Gastrocnemius medialis (tissue), 4 donors: ENCODE measurements at regions not wholly inside any gene's neighbourhood (a gene's known extent, or its start where the extent isn't known, plus 50 kb on each side); places are given as distances from the start of the nearest gene placed in this dataset.
A peak's percentile ranks its signal among the peaks of the same experiment; 100 is the strongest.

Source experiments
- ATAC-seq, 2 donors: fragments of 150-250 bp; one replicate each; pipeline ENCODE4 v1.9.1; 2016
- DNase-seq, 2 donors: peaks; one replicate each; pipeline ENCODE4 v3.0.0-alpha.2; 2019
- H3K27ac ChIP-seq, 4 donors: fragments of 200-600 bp; sonication (generic); 1 replicate in 1 of 4; 2 replicates in 3 of 4; pipeline ENCODE4 v1.5.1; 2016 to 2018; ENCODE audit warnings: mild to moderate bottlenecking in 2 of 4, moderate library complexity in 1 of 4
- H3K27me3 ChIP-seq, 3 donors: fragments of 200-600 bp; sonication (generic) in 2 of 3; 1 replicate in 1 of 3; 2 replicates in 2 of 3; pipeline versions ENCODE4 v1.5.1 to v1.6.0; 2016 to 2019; ENCODE audit warnings: mild to moderate bottlenecking in 1 of 3, moderate library complexity in 1 of 3
- H3K36me3 ChIP-seq, 2 donors: fragments of 200-600 bp; sonication (generic) in 1 of 2; one replicate each; pipeline ENCODE4 v1.5.1; 2017 to 2018
- H3K4me1 ChIP-seq, 2 donors: fragments of 200-600 bp; sonication (generic) in 1 of 2; one replicate each; pipeline ENCODE4 v1.5.1; 2016 to 2017; ENCODE audit warnings: mild to moderate bottlenecking in 2 of 2
- H3K4me3 ChIP-seq, 4 donors: fragments of 200-600 bp; sonication (generic) in 3 of 4; 1 replicate in 1 of 4; 2 replicates in 3 of 4; pipeline ENCODE4 v1.5.1; 2016 to 2019; ENCODE audit warnings: mild to moderate bottlenecking in 2 of 4
- H3K9me3 ChIP-seq, 3 donors: fragments of 200-600 bp; sonication (generic) in 2 of 3; 1 replicate in 1 of 3; 2 replicates in 2 of 3; pipeline ENCODE4 v1.5.1; 2016 to 2019
- CTCF ChIP-seq, 5 experiments: fragments of 450-650 bp in 3 of 5; fragments of 200-600 bp in 2 of 5; sonication (generic) in 2 of 5; IDR thresholded peaks in 4 of 5; conservative IDR thresholded peaks in 1 of 5; 1 replicate in 4 of 5; 2 replicates in 1 of 5; pipeline ENCODE4 v1.5.1; 2016 to 2019; ENCODE audit warnings: antibody characterized with exemption in 5 of 5, mild to moderate bottlenecking in 3 of 5, moderate library complexity in 3 of 5
- POLR2A ChIP-seq, 2 donors: fragments of 450-650 bp; IDR thresholded peaks; one replicate each; pipeline ENCODE4 v1.6.1; 2017; ENCODE audit warnings: antibody characterized with exemption in 2 of 2, mild to moderate bottlenecking in 2 of 2, moderate library complexity in 2 of 2
- in situ Hi-C, 4 donors: fragments of 200-750 bp; cut with MboI; loops; one replicate each; pipeline versions ENCODE4 v1.15.0 to v1.8.0; 2017; ENCODE audit warnings: low sequenced_read_pairs in 4 of 4
- intact Hi-C: fragments of 100-400 bp; cut with DNase I; formaldehyde crosslinking; loops from one replicate; pipeline ENCODE4 v1.15.1; 2023; ENCODE audit warnings: low total_unique reads

GRCh38 chr4:112895811-112896608 is 153.4 kb upstream of the ANK2 start:
- H3K36me3 ChIP-seq, result no peaks in the 10 kb centered on the region
- intact Hi-C loops (no loop called here), in situ Hi-C loops (no loop called here)
- peak overlapping the region in 1 of 4 donors; percentile 36 for H3K27ac ChIP-seq
- H3K4me1 ChIP-seq, result peaks cover 0 to 5% of the 10 kb centered on the region in 2 donors
- H3K4me3 ChIP-seq, result no peak overlapping the region
- DNase-seq (no peak), ATAC-seq (peak in 1 of 2 donors; percentile 18)
- no peaks in the 10 kb centered on the region for H3K27me3 ChIP-seq
- TF ChIP-seq POLR2A (IDR thresholded peaks at IDR 0.05) (no peak), CTCF (IDR thresholded peaks at IDR 0.05 in 4 of 5, conservative IDR thresholded peaks at IDR 0.05 in 1 of 5) (no peak)
- H3K9me3 ChIP-seq, result no peaks in the 10 kb centered on the region

GRCh38 chr4:112896609-112897190 is 152.8 kb upstream of the ANK2 start:
- no peak for DNase-seq
- no peak overlapping the region for H3K4me3 ChIP-seq
- peak overlapping the region in 1 of 4 donors; percentile 36 for H3K27ac ChIP-seq
- no peaks in the 10 kb centered on the region for H3K9me3 ChIP-seq
- H3K36me3 ChIP-seq, result no peaks in the 10 kb centered on the region
- intact Hi-C loops, result no loop called here
- H3K27me3 ChIP-seq, result no peaks in the 10 kb centered on the region
- in situ Hi-C loops, result no loop called here
- no peak for TF ChIP-seq CTCF (IDR thresholded peaks at IDR 0.05 in 4 of 5, conservative IDR thresholded peaks at IDR 0.05 in 1 of 5)
- H3K4me1 ChIP-seq, result peaks cover 0 to 5% of the 10 kb centered on the region in 2 donors
- no peak for ATAC-seq

- no peak for DNase-seq
- H3K9me3 ChIP-seq, result no peaks in the 10 kb centered on the region
- in situ Hi-C loops, result no loop called here
- TF ChIP-seq POLR2A (IDR thresholded peaks at IDR 0.05), result no peak
- TF ChIP-seq CTCF (IDR thresholded peaks at IDR 0.05 in 4 of 5, conservative IDR thresholded peaks at IDR 0.05 in 1 of 5), result no peak
- no peaks in the 10 kb centered on the region for H3K27me3 ChIP-seq
- H3K4me3 ChIP-seq, result no peak overlapping the region
- peaks cover 0 to 11% of the 10 kb centered on the region in 2 donors for H3K4me1 ChIP-seq
- H3K27ac ChIP-seq, result no peak overlapping the region
- H3K36me3 ChIP-seq, result no peaks in the 10 kb centered on the region
- ATAC-seq, result peak in 1 of 2 donors; percentile 30
- intact Hi-C loops, result no loop called here
Measured at GRCh38 chr4:112897543-112897942, 151.9 kb upstream of the ANK2 start.

GRCh38 chr4:112898357-112899141 is 150.9 kb upstream of the ANK2 start:
- Histone ChIP-seq H3K27me3 (no peaks in the 10 kb centered on the region), H3K27ac (no peak overlapping the region), H3K9me3 (no peaks in the 10 kb centered on the region), H3K36me3 (no peaks in the 10 kb centered on the region), H3K4me1 (peaks cover 0 to 11% of the 10 kb centered on the region in 2 donors), H3K4me3 (no peak overlapping the region)
- DNase-seq, result no peak
- intact Hi-C loops, result no loop called here
- no peak for TF ChIP-seq POLR2A (IDR thresholded peaks at IDR 0.05)
- TF ChIP-seq CTCF (IDR thresholded peaks at IDR 0.05 in 4 of 5, conservative IDR thresholded peaks at IDR 0.05 in 1 of 5), result no peak
- ATAC-seq, result no peak
- in situ Hi-C loops, result no loop called here
